GM18858 (cell line): ENCODE measurements at regions not wholly inside any gene's neighbourhood (a gene's known extent, or its start where the extent isn't known, plus 50 kb on each side); places are given as distances from the start of the nearest gene placed in this dataset.
A peak's percentile ranks its signal among the peaks of the same experiment; 100 is the strongest.
"Not testable (repeated sequence)": the region's sequence is repeated elsewhere in the genome, so short reads cannot be mapped to it uniquely, and the experiment has no call there.

Experiments used
- ATAC-seq: cut with Tn5 transposase; IDR thresholded peaks from one replicate; pipeline ENCODE4 v1.9.1; 2021; ENCODE audit not compliant: unreplicated experiment

DNA sequence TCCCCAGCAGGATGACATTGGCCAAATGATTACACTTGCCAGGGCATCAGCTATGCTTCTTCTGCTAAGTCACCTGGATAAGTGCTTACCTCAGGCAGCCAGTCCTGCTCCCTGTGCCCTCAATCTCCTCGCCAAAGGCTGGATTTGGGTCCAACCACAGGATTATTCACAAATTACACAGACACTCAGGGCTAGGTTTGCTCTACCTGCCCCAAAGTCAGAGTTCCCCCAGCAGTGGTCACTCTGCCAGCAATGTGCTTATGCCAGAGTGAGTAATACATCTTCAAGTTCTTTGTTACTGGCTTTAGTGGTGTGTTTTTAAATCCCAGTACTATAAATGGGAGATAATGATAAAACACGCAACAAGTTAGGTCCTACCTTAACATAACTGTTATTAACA is 189.7 kb upstream of the SEMA3D start:
- no peak for ATAC-seq

DNA sequence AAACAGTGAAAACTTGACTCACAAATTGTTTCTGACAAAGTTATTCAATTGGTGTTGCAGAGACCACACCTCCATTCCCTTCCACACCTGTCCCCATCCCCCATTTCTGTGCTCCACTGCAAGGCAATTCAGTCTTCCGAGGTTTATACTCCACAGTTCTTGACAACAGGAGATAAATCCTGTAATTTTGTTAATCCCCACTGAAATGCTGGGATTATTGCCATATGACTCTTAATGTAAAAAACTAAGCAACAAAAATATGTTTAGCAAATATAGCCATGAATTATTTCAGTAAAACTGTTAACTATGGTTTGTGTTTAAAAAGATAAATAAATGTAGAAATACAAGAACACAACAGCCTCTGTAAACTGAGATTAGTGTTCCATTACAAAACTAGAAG is 170.1 kb upstream of the SEMA3D start:
- ATAC-seq: no peak

DNA sequence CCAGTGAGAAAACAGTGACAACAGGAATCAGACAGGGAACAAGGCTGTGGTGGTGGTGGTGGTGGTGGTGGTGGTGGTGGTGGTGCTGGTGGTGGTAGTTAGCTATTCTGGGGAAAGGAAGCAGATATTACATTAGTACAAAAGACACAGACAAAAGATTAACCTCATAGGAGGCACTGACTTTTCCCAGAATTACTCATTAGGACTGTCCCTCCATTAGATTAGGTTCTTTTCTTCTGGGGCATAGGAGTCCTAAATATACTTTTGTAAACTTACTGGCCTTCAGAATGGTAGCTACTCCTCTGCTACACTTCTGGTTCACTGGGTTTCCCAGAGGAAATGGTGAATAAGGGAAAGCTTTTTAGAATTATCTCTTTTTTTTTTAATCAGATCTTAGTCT is 156.6 kb upstream of the SEMA3D start:
- peak; percentile 77 for ATAC-seq

DNA sequence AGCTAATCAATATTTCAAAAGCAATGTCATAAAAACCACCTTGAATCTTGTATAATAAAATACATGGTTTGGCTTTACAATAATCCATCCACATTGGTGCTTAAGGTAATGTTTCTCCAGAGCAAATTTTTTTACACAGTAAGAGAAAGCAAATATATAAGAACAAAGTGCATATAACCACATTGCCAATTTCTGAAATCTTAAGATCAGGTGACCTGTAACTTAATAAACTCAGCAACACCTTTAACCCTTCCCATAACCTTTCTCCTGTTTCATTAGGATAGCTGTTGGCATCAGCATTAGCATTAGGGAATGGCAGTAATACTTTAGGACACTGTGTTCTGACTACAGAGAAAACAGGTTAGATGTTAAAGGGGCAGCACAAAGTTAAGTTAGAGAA is 155.9 kb upstream of the SEMA3D start:
- ATAC-seq: no peak

DNA sequence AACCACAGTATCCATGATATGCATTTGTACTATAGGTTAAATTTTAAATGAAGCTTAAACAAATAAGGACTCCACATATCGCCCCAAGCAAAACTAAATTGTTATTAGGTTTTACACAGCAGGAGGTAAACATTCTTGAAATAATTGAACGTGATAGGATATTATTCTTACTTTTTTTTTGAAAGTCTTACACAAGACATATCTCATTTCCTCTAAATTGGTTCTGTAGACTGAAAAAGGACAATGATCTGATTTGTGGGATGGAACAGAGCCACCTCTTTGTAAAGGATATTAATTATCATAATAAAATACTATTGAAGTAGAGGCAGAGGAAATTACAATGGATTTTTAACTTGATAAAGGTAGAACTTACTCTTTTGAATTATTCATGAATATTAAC is 155.1 kb upstream of the SEMA3D start:
- ATAC-seq: no peak

DNA sequence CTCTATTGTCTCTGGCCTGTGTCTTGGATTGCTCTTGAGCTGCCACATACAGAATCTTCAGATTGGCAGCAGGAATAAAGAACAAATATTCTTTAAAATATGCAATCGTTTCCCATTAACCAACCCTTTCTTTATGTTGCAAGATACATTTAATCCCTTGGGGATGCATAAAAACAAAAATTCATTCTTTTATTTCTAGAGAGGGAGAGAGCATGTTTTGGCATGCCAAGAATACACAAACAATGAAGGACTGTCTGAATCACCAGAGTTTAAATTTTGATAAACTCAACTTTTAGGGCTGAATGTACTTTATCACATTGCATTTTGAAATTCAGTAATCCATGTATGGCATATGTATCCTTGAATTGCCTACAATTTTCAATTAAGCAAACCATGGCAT is 154.3 kb upstream of the SEMA3D start:
- ATAC-seq: no peak

DNA sequence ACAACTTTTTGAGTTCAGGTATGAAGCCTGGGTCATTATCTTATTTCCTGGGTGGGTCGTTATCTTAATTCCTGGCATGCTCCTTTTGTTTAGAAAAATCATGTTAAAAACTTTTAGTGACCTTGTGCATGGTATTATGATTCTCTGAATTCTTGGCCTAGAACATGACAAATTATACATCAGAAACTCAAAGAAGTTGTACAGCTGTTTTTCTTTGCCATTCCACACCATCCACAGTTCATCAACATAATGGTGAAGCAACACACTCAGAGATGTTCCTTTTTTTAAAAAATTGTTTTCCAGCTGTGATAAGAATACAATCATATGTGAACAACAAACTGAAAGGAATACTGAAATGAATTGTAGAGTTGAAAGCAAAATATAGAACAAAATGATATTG is 149.2 kb upstream of the SEMA3D start:
- ATAC-seq: no peak

DNA sequence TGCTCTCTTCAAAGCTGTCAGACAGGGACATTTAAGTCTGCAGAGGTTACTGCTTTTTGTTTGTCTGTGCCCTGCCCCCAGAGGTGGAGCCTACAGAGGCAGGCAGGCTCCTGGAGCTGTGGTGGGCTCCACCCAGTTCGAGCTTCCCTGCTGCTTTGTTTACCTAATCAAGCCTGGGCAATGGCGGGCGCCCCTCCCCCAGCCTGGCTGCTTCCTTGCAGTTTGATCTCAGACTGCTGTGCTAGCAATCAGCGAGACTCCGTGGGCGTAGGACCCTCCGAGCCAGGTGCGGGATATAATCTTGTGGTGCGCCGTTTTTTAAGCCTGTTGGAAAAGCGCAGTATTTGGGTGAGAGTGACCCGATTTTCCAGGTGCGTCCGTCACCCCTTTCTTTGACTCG is 148.3 kb upstream of the SEMA3D start:
- not testable (repeated sequence) for ATAC-seq

DNA sequence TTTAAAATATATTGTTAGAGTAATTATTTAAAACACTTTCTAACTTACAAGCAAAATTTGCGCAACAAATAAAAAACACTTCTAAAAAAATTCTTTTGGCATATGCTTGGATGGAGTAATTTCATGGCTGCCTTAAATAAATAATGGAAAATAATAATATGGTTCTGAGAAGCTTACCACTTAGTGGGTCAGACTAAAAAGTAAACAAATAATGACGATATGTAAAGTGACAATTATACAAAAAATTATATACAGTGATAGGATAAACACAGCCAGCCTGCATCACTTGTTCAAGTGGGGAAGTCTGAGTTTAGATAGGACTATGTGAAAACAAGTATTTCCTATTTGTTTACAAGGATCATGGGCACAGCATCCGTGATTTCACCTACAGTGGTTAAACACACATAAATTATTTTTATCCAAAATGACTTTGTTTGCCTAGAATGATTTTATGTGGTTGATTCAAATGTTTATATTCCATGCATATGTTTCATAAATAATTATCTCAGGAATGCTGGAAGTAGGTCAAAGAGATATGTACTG is 141.7 kb upstream of the SEMA3D start:
- ATAC-seq: no peak

DNA sequence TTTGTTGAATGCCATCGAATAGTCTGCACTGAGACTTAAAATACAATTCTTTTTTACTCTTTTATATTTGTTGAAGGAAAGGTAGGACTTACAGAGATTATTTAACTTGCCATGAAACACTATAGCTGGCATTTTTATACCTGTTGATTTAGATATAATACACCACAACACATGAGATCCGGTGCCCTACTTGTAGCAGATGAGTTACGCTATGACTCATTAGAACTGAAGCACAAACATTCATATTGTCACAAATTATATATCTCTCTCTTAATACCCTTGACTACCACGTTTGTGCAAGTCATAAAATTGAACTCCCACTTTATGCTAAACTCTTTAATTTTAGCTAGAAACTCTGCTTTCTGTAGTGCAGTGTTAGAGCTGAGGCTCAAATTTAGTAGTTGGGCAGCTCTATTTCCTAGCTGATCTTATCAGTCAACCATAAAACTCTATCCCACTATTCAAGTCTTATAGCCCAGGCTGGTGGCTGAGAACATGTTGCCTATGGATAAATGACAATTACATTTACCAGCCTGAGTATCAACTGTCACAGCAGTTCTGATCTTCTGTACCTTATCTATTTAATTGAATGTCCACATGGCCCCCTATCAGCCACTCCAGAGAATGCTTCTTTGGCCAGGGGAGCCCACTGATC is 137.4 kb upstream of the SEMA3D start:
- ATAC-seq: no peak

DNA sequence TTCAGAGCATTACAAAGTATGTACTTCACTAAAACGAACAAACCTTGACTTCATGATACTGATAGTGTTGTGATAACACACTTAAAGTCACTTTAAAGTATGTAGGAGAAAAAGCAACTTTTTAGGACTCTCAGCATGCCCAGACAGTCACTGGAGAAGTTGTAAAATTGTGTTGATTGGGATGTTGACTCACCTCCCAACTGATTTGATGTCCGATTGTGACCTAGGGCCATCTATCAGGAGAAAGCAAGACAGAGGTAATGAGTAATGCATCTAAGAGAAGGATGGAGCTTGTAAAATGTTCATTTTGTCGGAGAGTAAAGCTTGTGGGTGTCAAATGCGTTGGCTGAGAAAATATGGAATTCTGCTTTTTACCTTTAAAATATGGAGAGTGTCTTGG is 135.4 kb upstream of the SEMA3D start:
- no peak for ATAC-seq

DNA sequence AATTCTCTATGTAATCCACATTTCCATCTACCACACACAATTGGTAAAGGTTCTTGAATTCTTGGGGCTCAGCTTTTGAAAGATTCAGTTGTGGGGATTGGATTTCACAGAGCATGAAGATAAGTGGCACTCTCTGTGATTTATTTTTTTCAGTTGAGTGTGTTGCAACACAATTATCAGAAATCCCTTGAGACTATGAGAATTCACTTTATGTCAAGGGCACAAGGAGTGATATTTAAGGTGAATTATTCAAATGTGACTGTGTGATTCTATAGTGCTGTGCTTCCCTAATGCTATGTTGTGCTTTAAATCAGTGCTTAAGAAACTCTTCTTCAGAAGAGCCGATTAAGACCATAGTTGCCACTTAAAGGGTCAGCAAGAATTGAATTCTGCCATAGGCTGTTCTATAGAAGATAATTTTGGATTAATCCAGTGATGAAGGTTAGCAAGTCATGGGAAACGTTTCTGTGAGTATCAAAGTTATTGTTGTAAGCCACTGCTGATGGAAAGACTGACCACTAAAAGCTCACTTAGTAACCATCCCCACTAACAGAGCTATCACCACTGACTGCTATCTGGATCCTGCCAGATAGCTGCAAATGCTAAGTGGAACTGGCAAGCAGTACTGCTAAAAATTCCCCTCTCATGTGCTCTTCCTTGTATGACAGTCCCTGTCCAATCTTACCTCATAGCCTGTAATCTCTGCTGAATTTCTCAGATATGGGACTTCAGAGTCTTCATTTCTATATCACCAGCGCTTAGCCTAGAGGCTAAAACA is 134.0 kb upstream of the SEMA3D start:
- no peak for ATAC-seq

DNA sequence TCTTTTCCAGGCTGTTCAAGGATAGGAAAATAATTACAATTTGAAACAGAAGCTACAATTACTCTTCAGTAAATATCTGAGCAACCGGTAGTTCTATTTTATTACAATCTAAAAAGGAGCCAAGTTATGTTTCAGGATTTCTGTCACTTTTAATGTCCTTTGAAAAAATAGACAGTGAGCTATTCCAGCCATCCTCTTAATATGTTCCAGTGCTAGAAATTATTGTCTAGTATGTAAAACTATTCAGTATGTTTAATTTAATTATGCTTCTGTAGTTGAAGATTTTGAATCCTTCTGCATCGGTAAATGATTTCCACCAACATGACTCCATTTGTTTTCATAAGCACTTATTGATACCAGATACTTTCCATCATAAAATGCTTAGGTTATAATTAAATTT is 129.6 kb upstream of the SEMA3D start:
- ATAC-seq: no peak

DNA sequence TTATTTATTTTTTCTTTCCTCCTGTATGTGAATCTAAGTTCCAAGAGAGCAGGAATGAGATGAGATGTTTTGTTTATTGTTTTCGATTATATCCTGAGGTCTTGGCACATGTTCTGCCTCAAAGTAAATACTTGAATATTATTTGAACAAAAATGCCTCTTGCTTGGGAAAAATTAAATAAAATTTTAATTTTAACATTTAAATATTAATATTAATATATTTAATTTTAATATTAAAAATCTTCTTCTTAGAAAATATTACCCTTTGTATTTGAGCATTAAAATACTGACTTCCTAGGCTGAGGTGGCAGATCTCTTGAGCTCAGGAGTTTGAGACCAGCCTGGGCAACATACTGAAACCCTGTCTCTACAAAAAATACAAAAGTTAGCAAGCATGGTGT is 123.4 kb upstream of the SEMA3D start:
- ATAC-seq: no peak

DNA sequence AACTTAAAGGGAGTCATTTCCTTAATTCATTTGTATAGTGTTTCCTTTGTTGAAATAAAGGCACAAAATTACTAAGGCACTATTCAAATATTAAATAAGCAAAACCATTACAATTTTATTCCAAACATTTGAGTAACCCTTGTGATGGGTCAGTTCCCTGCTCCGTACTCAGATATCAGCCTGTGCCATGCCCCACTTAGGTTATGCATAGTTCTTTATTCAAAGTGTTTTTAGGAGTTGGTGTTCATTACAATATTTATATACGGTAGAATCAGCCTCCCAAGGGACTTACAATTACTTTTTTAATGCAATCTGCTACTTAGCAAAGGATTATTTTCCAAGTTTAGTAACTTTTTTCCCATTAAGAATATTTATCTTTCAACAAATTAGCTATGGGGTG is 119.3 kb upstream of the SEMA3D start:
- no peak for ATAC-seq

DNA sequence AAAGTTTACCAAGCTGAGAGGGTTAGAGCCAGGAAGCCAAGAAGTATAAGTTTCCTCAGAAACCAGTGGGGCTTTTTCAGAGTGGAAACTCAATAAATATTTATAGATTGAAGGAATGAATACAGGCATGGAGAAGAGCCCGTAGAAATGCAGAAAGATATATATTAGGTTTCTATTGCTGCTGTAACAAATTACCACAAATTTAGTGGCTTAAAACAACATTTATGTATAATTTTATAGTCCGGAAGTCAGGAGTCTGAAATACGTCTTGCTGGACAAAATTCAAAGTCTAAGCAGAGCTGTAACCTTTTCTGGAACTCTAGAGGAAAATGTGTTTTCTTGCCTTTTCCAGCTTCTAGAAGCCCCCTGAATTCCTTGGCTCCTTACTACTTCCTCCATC is 107.3 kb upstream of the SEMA3D start:
- ATAC-seq: no peak

DNA sequence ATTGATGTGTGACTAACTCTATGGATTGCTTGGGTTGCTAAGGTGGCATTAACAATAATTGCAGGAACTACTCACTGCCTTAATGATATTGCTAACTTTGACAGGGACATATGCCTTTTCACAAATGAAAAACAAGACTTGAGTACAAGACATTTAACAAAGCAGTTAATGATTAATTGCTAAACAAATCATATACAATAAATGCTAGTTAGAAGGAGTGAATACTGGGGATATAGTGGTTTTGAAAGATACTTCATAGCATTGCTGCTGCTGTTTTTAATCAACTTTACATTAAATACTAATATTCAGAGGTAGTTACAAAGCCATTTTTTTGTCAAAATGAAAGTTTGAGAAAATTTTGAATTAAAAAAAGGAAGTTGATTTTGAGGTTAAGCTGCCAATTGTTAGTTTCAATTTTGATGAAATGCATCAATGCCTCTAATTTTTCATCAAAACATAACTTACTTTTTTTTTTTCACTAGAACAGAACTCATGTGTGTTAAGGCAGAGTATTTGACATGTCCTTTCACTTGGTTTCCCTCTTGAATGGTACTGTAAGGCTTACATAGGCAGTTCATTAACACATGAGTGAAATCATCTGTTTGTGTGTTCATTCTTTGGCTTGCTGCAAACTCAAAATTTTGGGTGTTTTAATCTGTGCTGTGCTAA is 106.2 kb upstream of the SEMA3D start:
- ATAC-seq: peak; percentile 50

DNA sequence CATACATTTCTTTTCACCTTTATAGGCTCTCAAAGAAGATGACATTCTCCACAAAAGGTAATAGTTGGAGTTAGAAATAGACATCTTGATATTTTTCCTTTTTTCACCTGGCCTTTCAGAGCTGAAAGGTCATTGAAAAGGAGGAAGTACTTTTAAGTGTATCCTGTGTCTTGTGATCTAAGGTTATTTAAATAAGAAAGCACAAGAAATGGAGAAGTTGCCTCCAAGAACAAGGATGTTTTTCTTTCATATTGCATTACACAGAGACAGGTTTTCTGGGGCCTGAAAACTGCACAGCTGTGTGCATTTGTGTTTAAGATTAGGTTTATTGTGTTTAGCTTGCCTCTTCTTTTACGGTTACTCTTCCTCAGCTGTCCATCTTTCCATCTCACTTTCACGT is 103.4 kb upstream of the SEMA3D start:
- ATAC-seq: peak; percentile 23

DNA sequence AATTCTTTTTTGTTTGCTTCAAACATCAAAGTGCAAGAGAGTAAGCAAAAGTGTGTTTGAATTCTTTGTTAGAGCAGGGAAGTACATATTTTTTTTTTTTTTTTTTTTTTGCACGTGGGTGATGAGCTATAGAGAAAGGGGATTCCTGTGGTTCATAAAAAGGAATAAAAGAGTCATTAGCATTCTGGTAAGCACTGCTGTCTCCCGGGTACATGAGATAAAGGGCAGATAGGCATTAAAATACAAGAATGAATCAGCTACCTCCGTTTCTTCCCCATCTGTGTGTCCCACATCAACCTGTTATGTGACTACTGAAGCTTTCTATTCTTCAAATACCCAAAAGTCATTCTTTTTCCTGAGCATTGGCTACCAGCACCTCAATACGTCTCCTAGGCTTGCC is 102.4 kb upstream of the SEMA3D start:
- no peak for ATAC-seq

DNA sequence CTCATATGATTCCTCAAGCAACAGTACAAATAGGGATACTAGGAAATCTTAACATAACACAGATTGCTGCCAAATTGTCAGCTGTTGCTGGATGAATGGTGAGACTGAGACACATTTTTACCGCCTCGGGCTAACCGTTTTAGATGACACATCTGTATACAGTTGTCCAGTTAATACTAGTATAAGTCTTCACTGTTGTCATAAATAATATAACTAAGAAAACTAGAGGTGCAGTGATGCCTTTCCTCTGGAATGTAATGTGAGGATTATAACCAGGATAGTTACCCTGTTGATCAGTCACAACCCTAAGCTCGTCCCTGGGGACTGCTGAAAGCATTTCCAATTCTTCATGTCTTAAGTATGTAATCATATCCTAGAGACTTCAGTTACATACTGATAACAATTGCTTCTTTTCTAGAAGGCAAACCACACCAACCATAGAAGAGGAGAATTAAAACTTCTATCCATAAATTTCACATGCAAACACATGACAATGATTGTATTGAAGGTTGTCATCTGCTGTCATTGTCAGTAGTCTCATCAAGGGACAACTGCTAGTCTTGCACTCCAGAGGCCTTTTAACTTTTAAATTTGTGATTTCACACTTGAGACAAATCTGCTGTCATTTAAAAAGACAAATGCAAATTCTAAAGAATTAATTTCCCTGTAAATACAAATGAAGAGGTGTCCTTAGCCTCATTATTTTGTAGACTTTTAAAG is 100.4 kb upstream of the SEMA3D start:
- ATAC-seq: no peak

DNA sequence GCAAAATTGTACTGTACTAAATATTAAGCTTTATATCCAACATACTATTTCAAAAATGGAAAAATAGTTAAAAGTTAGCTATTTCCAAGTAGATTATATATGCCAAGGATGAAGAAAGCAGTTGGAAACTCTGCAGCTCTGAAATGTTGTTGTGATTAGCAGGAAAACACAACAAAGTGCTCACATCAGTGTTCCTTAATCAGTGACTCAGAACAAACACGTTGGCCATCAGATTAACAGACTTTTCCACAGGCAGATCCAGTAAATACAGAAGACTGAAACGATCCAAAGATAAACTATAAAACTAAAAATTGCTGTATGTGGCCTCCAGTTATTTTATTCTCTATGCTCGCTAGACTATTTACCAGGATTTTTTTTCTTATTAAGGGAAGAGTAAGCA is 99.6 kb upstream of the SEMA3D start:
- ATAC-seq: no peak
